Stimulated activated CD8-positive, alpha-beta memory T cell treated with anti-CD3 and anti-CD28 coated beads, Interleukin-12 subunit alpha, Interleukin-12 subunit beta, amount 100 ng/mL, for 1 hour (primary cell): ENCODE measurements at regions not wholly inside any gene's neighbourhood (a gene's known extent, or its start where the extent isn't known, plus 50 kb on each side); places are given as distances from the start of the nearest gene placed in this dataset.
"Not testable (repeated sequence)": the region's sequence is repeated elsewhere in the genome, so short reads cannot be mapped to it uniquely, and the experiment has no call there.

Experiments used
- DNase-seq: peaks from one replicate; pipeline ENCODE4 v3.0.0-alpha.2; 2020; ENCODE audit warnings: low read depth

DNA sequence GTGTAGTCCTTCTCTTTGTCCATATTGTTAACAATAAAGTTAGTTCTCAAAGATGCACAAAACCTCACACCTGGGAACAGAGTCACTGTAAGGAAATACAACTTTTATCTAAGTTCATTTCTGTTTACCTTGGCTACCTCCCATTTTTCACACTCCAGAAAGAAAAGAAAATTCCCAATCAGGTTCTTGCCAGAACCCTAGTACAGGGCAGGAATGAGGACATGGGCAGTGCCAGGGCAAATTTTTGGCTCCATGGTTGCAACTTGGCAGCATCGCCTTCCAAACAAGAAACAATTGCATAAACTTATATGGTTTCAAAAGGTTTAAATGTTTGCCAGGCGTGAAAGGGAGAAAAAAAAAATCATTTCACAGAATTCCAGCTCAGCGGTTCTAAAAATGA lies 296.3 kb upstream of the PRKD1 start:
- no peak for DNase-seq

DNA sequence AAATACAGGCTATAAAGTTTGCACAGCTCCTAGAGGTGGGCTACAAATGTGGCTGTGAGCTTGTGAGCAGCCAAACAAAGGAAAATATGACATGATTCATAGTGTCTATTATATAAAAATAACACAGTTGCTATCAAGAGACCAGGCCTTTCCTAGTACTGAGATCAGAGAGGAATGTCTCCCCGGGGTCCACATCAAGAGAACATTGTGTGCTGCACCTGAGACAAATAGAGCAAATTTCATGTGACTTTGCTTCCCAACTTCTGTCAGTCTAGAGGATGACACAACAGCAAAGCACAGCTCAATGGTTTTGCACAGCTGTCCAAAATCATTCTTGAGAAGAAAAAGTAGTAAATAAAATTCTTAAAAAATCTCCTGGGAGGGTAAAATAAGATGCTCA lies 297.5 kb upstream of the PRKD1 start:
- no peak for DNase-seq

DNA sequence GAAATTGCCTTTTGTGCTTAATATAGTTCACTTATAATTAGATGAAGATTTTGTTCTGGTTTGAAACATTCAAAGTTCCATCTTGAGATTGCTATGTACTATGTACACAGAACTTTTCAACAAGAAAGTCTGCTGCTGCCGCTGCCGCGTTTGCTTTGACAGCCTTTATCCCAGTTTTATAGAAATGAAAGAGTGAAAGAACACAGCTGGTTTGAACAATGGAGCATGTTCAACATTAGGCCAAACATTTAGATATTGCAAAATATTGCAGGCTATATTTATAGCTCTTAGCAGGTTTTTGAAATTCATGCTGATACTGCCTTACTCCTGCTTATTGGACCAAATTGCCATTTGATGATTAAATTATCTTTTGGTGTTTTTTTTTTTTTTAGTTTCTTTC lies 299.8 kb upstream of the PRKD1 start:
- no peak for DNase-seq

DNA sequence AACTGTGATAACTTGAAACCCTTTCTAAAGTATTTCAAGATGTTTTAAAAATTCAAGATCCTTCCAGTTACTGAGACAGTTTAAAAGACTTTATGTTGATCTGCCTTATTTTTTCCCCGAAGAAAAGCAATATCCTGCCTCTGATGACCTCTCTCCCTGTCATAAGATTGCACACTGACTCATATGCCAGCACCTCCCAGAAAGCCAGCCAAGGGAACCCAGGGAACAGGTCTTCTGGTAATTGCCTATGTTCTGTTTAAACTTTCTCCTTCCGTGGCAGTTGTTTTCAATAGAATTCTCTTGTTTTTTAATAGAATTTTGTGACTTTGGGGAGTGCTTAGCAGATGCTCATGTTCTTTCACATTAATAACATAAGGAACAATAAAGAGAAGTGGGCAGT lies 300.2 kb upstream of the PRKD1 start:
- DNase-seq, result no peak

DNA sequence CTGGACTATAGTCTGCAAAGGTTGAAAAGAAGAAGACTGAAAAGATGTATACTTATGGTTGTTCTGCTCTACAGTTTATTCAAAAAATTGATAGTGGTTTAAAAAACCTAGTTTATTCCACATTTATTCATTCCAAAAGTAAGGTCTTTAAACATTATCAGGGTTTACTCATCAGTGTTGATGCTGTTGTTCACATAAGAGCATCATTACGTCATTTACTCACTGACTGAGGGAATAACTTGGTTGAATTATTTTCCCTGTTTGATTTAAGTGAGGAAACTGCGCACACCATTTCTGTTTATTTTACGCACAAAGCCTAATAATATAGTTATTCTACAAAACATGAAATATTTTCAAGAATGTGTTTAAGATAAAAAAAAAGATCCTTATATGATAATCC lies 303.1 kb upstream of the PRKD1 start:
- no peak for DNase-seq

DNA sequence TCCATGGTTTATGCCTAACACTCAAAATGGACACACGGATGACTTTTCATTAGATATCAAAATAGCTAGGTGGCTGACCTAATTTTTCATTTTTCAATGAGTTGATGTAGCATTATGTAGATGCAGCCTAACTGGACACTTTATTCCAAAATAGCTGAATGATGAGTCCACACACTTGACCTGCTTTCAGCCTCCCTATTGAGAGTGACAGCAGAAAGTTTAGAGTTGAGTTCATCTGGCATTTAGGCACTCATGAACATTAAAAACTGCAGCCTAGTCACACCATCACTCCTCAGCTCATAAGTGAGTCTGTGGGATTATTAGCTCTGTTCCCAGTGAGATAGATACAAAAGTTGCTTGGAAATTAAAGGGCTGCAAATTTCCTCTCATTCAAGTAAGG lies 307.3 kb upstream of the PRKD1 start:
- DNase-seq, result no peak

DNA sequence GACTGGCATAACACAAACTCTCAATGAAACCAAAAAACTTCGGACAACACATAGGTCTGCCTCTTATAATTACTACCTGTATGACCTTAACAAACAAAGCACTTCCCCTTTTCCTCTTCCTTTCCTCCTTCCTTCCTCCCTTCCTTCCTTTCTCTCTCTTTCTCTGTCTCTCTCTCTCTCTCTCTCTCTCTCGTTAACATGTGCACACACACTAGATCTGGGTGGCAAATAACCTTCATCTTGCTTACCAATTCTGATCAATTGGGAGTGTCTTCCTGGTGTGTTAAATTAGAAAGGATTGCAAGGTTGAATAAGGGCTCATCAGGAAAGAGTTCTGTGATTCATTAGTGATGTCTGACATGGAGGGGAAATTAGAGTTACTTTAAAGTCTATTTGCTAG lies 307.8 kb upstream of the PRKD1 start:
- DNase-seq, result no peak

DNA sequence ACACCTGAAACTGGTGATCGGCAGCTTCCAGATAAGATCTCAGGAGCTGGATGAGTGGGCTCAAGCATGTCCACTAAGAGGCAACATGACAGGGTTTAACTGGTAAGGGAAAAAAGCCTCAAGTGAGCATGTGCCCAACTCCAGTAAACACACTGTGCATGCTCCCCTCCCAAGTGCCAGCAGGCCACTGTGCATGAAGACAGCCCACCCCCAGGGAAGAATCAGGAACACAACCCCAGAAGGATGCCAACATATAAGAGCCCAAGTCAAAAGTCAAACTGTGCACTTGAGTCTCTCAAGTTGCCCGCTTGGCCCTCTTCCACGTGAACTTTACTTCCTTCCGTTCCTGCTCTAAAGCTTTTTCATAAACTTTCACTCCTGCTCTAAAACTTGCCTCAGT lies 311.3 kb upstream of the PRKD1 start:
- DNase-seq, result no peak

DNA sequence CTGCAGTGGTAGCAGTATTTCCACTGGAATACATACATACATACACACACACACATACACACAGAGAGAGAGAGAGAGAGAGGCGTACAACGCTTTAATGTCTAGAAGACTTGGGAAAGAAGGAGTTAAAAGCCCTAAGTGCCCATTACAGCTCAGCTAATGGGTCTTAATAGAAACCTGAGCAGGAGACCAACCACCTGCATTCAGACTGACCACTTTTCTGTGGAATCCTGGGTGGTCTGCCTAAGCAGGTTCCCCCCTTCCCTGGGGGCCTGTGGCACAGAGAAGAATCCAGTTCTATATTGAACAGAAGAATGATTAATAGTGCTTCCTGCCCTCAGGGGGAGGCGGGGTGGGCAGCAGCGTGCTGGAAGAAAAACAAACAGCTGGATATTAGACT lies 312.4 kb upstream of the PRKD1 start:
- DNase-seq, result no peak

DNA sequence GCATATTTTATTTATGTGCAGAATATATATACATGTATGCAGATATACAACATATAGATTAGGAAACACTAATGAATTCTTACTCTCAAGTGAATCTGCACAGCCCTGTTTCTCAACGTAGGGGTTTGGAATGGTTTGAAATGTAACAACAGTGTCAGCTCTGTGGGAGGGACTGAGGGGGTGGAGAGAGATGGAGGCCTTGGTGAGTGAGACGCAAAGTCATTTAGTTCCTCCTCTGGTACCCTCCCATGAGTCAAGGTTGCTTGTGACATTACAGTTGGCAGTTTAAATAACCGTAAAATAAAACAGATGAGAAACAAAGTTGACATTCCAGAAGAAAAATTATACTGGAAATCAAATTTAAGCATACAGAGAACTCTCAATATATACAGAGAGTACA lies 313.0 kb upstream of the PRKD1 start:
- DNase-seq, result no peak

DNA sequence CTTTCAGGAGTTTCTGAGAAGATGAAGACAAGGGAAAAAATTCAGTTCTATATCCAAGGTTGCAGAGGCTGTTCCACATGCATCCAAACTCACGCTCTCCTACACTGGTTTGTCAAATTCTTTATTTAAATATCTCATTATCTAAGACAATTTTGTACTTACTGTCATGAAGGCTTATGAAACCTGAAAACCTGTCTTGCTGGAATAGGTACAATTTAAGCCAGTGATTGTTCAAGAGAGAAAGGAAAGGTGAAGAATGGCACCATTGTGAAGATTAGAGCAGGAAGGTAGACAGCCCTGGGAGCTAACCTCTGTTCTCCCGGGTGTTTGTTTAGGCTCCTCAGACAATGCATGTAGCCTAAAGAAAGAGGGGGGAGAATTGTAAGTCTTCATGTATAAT lies 315.1 kb upstream of the PRKD1 start:
- DNase-seq, result no peak

DNA sequence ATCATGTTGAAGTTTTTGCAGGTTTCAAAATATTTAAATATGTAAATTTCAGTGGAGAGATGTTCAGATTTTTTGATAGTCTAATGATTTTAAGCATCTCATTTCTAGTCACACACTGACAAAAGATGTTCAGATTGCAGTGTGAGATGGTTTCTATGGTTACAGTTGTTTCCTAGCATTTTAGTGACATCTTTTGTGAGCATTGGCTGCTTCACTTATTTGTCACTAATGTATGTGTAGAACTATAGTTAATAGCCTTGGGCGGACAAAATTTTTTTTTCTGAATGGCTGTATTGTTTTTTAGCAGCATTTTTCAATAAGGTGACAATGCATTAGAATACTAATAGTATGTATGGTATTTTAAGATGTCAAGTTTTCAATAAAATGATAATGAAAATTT lies 315.6 kb upstream of the PRKD1 start:
- DNase-seq, result no peak

DNA sequence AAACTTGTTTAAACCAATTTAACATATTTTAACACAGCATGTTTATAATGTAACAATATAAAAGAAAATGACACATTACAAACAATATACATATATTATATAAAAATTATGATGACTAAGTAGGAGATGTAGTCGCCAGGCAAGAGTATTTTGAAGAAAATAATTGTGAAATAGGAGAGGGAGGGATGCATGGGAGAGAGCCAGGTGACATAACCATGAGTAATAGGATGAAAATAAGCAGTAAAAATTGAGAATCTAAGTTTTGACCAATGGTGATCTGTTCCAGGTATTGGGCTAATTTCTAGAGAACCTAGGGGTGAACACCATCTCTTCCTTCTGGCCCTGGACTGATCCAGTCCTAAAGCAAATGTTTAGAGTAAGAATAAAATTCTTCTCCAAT lies 315.2 kb upstream of the G2E3 start:
- no peak for DNase-seq

DNA sequence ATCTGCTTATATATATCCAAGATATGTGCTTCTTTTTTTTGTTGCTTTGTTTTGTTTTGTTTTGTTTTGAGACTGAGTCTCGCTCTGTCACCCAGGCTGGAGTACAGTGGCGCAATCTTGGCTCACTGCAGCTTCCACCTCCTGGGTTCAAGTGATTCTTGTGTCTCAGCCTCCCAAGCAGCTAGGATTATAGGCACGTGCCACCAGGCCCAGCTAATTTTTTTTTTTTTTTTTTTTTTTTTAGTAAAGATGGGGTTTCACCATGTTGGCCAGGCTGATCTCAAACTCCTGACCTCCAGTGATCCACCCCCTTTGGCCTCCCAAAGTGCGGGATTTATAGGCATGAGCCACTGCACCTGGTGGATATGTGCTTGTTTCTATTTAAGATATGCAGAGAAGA lies 314.6 kb upstream of the G2E3 start:
- not testable (repeated sequence) for DNase-seq

DNA sequence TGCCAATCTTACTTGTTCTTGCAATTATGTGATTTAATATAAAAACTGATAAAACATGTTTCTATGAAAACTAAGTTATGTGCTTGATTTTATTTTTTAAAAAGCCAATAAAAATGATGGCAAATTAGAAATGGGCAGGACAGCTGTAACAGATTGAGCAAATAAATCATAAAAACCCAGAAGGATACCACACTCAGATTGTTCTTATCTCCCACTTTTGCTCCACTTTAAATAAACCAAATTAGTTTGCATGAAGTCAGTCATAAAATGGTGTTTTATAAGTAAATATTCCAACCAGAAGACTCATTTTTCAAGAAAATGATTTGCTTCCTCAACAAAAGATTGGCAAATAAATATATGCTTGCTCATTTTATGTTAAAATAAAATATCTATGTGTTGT lies 307.9 kb upstream of the G2E3 start:
- no peak for DNase-seq

DNA sequence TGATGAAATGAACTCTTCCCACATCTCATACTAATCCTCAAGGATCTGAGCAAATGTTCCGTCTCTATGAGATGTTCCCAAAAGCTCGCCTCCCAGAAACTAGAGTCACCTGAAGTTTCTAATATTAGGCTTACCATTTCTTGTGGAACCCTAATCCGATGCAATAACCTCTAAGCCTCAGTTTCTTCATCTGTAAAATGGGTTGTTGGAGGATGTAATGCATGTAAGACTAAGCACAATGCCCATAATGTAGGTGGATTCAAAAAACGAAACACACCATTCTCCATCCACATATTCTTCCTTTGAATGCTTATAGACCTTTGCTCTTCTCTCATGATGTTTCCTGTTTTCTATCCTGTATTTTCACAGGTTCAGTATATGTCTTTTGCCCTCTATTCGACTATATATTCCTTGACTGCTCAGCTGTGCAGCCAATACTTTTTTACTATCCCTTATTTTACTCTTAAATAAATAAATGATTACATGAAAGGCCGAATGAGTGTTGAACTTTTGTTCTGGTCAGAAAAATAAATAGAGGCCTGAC lies 307.3 kb upstream of the G2E3 start:
- no peak for DNase-seq

DNA sequence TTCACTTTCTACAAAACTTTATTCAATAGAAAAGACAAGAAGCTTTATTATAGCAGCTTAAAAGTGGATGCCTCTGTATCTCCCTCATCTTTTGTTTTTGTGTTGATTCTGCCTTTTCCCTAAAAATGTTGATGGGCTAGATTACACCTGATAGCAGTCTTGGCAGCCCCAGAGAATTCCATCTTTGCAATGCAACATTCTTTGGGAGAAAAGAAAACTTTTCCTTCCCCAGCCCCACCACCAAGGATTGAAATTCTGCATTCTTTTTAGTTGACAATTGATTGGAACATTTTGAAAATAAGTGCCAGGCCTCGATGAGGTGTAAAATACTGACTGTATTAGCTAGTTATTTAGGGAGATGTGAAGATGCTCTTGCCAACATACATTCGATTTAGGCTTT lies 306.8 kb upstream of the G2E3 start:
- DNase-seq, result no peak

DNA sequence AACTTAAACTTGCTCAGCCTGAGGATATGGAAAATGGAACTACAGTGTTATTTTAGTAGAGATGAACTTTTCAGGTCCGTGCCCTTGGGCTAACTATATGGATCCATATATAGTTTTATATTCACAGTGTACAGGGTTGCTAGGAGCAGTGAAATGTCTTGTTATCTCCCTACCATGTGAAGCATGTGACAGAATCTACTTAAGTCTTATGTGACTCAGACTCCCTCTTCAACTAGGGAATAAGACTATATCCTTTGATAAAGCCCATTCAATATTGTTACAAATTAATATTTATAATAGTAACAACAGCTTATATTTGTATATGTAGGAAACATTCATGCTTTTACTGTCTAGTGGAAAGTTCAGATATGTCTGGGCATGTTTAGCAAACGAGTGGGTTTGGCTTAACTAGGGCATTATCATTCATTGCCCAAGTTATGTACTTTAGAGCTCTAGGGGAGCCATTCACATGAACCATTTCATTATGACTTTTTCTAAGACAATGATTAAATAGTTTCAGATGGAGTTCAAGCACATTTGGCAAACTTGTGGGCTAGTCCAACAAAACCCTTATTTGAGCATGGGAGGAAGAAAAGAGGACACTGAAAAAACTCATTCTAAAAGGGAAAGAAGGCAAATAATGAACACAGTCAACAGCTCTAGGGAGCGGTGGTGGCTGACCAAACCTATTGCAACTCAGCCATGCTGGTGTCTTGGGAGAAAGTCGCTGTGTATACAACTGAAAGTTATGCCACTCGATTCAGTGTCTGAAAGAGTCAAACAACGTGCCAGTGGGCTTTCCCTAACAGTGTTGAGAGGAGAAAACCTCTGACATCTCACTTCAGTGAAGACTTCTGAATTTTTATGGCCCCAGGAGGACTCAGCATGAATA lies 305.9 kb upstream of the G2E3 start:
- DNase-seq, result no peak

DNA sequence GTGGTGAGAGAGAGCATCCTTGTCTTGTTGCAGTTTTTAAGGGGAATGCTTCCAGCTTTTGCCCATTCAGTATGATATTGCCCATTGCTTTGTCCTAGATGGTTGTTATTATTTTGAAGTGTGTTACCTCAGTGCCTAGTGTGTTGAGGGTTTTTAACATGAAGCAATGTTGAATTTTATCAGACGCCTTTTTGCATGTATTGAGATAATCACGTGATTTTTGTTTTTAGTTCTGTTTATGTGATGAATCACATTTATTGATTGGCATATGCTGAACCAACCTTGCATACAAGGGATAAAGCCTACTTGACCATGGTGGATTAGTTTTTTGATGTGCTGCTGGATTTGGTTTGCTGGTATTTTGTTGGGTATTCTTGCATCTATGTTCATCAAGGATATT lies 302.3 kb upstream of the G2E3 start:
- DNase-seq, result no peak

DNA sequence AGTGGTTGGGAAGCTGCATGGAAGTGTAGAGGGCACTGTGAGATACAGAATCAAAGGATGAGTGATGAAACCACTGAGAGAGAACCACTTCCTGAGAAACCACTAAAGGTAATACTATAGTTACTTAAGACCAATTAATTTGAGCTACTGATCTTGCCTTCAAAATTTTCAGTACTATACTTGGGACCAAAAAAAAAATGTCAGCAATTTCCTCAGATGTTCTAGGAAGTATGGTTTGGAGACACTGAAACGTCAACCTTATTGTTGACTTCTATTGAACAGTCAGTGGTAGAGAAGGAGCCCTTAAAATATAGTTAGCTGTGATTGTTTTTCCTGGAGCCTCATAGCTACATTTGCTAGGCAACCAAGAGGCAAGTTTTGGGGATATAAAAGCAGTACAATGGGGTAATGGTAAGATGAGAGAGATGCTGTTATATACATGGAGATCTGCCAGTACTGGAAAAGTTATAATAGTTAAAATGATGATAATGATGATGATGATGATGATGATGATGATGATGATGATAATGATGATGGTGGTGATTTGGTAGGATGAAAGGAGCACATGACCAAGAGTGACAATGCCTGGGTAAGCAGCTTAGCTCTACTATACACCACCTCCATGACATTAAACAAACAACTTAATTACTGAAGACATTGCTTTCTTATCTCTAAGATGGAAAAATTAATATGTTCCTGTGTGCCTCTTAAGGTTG lies 300.9 kb upstream of the G2E3 start:
- no peak for DNase-seq

DNA sequence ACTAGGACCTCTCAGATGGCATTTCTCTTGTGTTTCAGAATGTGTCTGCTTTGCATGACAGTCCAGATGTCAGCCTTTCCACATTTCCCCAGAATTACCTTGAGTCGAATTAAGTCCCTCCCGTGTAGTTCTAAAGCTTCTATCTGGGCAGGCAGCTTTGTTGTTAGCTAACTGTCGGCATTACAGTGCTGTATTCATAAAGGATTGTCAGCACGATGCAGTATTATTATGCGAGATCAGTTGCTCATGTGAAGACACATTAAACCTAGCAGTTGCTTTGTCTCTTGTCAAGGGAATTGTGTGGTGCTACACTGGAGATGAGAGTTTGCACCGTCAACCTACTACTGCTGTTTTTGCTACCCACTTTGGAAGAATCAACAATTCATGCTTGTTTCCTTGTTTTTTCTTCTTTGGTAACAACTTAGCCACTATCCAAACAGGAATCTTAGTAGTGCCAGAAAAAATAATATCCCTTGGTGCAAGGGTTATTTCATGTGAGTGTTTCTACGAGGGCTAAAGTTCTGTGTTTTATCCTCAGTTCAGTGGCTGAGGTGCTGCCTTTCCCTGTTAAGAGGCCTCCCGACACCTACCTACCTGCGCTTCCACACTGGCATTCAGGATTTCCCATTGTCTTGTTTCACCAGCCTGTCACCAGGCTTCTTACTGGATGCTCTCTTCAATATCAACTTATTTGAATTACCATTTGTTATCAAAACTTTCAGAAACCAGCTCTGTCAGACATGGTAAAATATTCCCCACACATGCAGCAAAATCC lies 297.9 kb upstream of the G2E3 start:
- no peak for DNase-seq

DNA sequence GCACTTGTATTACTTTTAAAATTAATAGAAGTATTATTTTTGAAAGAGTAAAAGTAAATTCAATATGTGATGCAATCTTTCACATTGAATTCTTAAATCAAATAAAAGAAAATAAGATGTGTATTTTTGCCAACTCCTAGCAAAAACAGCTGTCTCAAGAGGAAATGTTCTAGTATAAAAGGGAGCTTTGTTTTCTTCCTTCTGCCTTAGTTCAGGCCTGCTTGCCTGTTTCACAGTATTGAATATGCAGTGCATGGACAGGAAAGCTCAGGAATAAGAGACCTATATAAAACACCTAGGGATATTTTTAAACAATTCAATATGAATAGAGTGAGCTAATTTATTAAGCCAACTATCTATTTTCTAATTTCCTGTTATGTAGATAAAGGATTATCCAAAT lies 294.8 kb upstream of the G2E3 start:
- no peak for DNase-seq

DNA sequence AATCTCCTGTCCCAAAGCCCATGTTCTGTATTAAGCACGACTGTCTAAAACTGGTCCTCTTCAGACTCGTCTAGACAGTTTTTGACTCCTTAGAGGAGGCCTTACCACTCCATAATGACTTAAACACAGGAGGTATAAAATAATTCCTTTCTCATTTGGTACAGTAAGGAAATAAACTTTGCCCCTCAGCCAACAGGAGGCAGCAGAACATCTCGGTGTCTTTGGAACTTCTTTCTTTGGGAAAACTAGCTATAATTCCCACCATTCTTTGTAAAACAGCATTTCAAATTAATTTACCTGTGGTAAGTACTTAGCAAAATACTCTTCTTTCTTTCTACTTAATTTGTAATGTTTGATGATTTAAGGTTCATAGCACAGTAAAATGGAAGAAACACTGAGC lies 292.7 kb upstream of the G2E3 start:
- DNase-seq, result no peak
